PC-9 (cell line): ENCODE measurements at regions not wholly inside any gene's neighbourhood (a gene's known extent, or its start where the extent isn't known, plus 50 kb on each side); places are given as distances from the start of the nearest gene placed in this dataset.

Source experiments
- EZH2 ChIP-seq: fragments of 200-600 bp; sonication (generic); IDR thresholded peaks from 2 replicates; pipeline ENCODE4 v1.8.0; 2017; ENCODE audit warnings: antibody characterized with exemption, low read depth
- TF ChIP-seq, protein P1 (sequence below): fragments of 200-600 bp; sonication (generic); conservative IDR thresholded peaks from 2 replicates; pipeline ENCODE4 v1.6.1; 2017; ENCODE audit warnings: mixed run types, antibody characterized with exemption, mild to moderate bottlenecking, moderate library complexity

DNA sequence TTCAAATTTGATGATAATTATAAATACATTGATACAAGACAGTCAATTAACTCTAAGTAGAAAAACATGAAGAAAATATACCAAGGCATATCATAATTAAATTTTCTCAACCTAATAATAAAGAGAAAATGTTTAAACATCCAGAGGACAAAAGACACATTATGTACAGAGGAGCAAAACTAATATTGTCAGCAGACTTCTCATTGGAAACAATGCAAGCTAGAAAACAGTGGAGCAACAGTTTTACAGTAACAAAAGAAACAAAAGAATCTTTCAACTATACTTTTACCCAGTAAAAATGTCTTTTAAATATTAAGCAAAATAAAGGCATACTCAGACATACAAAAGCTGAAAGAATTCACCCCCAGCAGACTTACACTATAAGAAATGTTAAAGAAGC is 238.0 kb downstream of the TMA16 start:
- TF ChIP-seq, protein P1, sequence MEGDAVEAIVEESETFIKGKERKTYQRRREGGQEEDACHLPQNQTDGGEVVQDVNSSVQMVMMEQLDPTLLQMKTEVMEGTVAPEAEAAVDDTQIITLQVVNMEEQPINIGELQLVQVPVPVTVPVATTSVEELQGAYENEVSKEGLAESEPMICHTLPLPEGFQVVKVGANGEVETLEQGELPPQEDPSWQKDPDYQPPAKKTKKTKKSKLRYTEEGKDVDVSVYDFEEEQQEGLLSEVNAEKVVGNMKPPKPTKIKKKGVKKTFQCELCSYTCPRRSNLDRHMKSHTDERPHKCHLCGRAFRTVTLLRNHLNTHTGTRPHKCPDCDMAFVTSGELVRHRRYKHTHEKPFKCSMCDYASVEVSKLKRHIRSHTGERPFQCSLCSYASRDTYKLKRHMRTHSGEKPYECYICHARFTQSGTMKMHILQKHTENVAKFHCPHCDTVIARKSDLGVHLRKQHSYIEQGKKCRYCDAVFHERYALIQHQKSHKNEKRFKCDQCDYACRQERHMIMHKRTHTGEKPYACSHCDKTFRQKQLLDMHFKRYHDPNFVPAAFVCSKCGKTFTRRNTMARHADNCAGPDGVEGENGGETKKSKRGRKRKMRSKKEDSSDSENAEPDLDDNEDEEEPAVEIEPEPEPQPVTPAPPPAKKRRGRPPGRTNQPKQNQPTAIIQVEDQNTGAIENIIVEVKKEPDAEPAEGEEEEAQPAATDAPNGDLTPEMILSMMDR: no peak
- no peak for TF ChIP-seq EZH2
